Aorta (tissue), 5 donors: ENCODE measurements at regions not wholly inside any gene's neighbourhood (a gene's known extent, or its start where the extent isn't known, plus 50 kb on each side); places are given as distances from the start of the nearest gene placed in this dataset.

Source experiments
- ATAC-seq: fragments of 200-7000 bp; cut with Tn5 transposase; one replicate; pipeline ENCODE4 v1.9.1; 2022; ENCODE audit warnings: moderate library complexity; ENCODE audit not compliant: low FRiP score
- DNase-seq, 2 donors: peaks; one replicate each; pipeline ENCODE4 v3.0.0-alpha.2; 2020
- H3K27ac ChIP-seq, 2 donors: one replicate each; pipeline ENCODE4 v1.5.1; 2013; ENCODE audit warnings: low read length in 2 of 2, mild to moderate bottlenecking in 2 of 2, moderate library complexity in 2 of 2, control low read depth in 1 of 2, inconsistent platforms in 1 of 2, low read depth in 1 of 2
- H3K27me3 ChIP-seq, 2 donors: one replicate each; pipeline ENCODE4 v1.6.1; 2013; ENCODE audit warnings: control low read depth in 1 of 2, low read length in 1 of 2, mild to moderate bottlenecking in 1 of 2, moderate library complexity in 1 of 2; ENCODE audit not compliant: insufficient read depth in 2 of 2, control insufficient read depth in 1 of 2
- H3K36me3 ChIP-seq, 2 donors: one replicate each; pipeline ENCODE4 v1.6.1; 2013; ENCODE audit warnings: control low read depth in 1 of 2, low read length in 1 of 2, mild to moderate bottlenecking in 1 of 2; ENCODE audit not compliant: insufficient read depth in 2 of 2, control insufficient read depth in 1 of 2
- H3K4me1 ChIP-seq, 2 donors: one replicate each; pipeline ENCODE4 v1.6.1; 2013; ENCODE audit warnings: low read length in 2 of 2, control low read depth in 1 of 2, mild to moderate bottlenecking in 1 of 2, moderate library complexity in 1 of 2; ENCODE audit not compliant: insufficient read depth in 2 of 2, control insufficient read depth in 1 of 2
- H3K4me3 ChIP-seq, 2 donors: one replicate each; pipeline ENCODE4 v1.5.1; 2013; ENCODE audit warnings: low read length in 2 of 2, control low read depth in 1 of 2, mild to moderate bottlenecking in 1 of 2
- H3K9me3 ChIP-seq: one replicate; pipeline ENCODE4 v1.6.1; 2013; ENCODE audit warnings: mild to moderate bottlenecking, low read length; ENCODE audit not compliant: control insufficient read depth
- WGBS, 2 donors: extraction: QIAGEN DNeasy Blood & Tissue Kit; methylation state at CpG; one replicate each; pipeline ENCODE4 v1.1.7; 2013; 5-methylcytosine and 5-hydroxymethylcytosine counted together
- intact Hi-C, 2 donors: fragments of 100-400 bp; cut with DNase I; formaldehyde crosslinking; loops; one replicate each; pipeline versions ENCODE4 v1.14.2 to v1.15.0; 2022
- donor health status: healthy with polysubstance abuse.
- donor health status: Bipolar disorder and iron deficiency.
- donor health status: DM: no; HTN: no; CAD: no.
- donor health status: DM: no; HTN: no; CAD: no.
- donor health status: DM: yes; HTN: yes; CAD: no.

GRCh38 chr11:119889728-119890280, 160.8 kb upstream of the NECTIN1 start:
- H3K27me3 ChIP-seq = no peaks in the 10 kb centered on the region
- intact Hi-C loops = no loop called here
- ATAC-seq (no peak), DNase-seq (no peak)
- H3K9me3 ChIP-seq = no peaks in the 10 kb centered on the region
- 78 to 84% methylated on average over 4 of the region's 4 CpGs for WGBS, 2 donors
- H3K27ac ChIP-seq = no peak overlapping the region
- no peak overlapping the region for H3K4me3 ChIP-seq
- no peaks in the 10 kb centered on the region for H3K4me1 ChIP-seq
- no peaks in the 10 kb centered on the region for H3K36me3 ChIP-seq

- intact Hi-C loops = no loop called here
- Histone ChIP-seq H3K9me3 (no peaks in the 10 kb centered on the region), H3K27ac (no peak overlapping the region), H3K4me3 (no peak overlapping the region), H3K4me1 (no peaks in the 10 kb centered on the region), H3K27me3 (no peaks in the 10 kb centered on the region), H3K36me3 (no peaks in the 10 kb centered on the region)
- 92 to 93% methylated on average over 5 of the region's 5 CpGs for WGBS, 2 donors
- peak; percentile 10 for ATAC-seq
- DNase-seq = no peak
These were observed 160.1 kb upstream of the NECTIN1 start for GRCh38 chr11:119889111-119889510.

GRCh38 chr11:119888119-119888518, 159.1 kb upstream of the NECTIN1 start:
- Histone ChIP-seq H3K4me3 (no peak overlapping the region), H3K27ac (no peak overlapping the region), H3K9me3 (no peaks in the 10 kb centered on the region), H3K27me3 (no peaks in the 10 kb centered on the region), H3K4me1 (no peaks in the 10 kb centered on the region), H3K36me3 (no peaks in the 10 kb centered on the region)
- no peak for DNase-seq
- no peak for ATAC-seq
- intact Hi-C loops = no loop called here
- 32 to 47% methylated on average over 5 of the region's 5 CpGs for WGBS, 2 donors

GRCh38 chr11:119886667-119887230, 157.7 kb upstream of the NECTIN1 start:
- Histone ChIP-seq H3K27ac (no peak overlapping the region), H3K27me3 (no peaks in the 10 kb centered on the region), H3K9me3 (no peaks in the 10 kb centered on the region), H3K4me3 (no peak overlapping the region), H3K4me1 (no peaks in the 10 kb centered on the region), H3K36me3 (no peaks in the 10 kb centered on the region)
- intact Hi-C loops = no loop called here
- DNase-seq = no peak
- WGBS, 2 donors = 89 to 90% methylated on average over 11 of the region's 11 CpGs
- no peak for ATAC-seq

GRCh38 chr11:119885861-119886567, 157.0 kb upstream of the NECTIN1 start:
- Histone ChIP-seq H3K36me3 (no peaks in the 10 kb centered on the region), H3K4me3 (no peak overlapping the region), H3K27ac (no peak overlapping the region), H3K27me3 (no peaks in the 10 kb centered on the region), H3K9me3 (no peaks in the 10 kb centered on the region), H3K4me1 (no peaks in the 10 kb centered on the region)
- ATAC-seq (no peak), DNase-seq (no peak)
- WGBS, 2 donors = 69 to 80% methylated on average over 5 of the region's 5 CpGs
- intact Hi-C loops = no loop called here

GRCh38 chr11:119885067-119885466, 156.1 kb upstream of the NECTIN1 start:
- Histone ChIP-seq H3K27me3 (no peaks in the 10 kb centered on the region), H3K4me3 (no peak overlapping the region), H3K9me3 (no peaks in the 10 kb centered on the region), H3K36me3 (no peaks in the 10 kb centered on the region), H3K27ac (no peak overlapping the region), H3K4me1 (no peaks in the 10 kb centered on the region)
- ATAC-seq = no peak
- intact Hi-C loops = no loop called here
- WGBS, 2 donors = 76 to 80% methylated on average over 5 of the region's 5 CpGs
- DNase-seq = no peak

- intact Hi-C loops = no loop called here
- DNase-seq = no peak
These were observed 153.3 kb upstream of the NECTIN1 start for GRCh38 chr11:119882316-119882715.

GRCh38 chr11:119880873-119881272, 151.9 kb upstream of the NECTIN1 start:
- Histone ChIP-seq H3K4me3 (no peak overlapping the region), H3K27ac (no peak overlapping the region), H3K36me3 (no peaks in the 10 kb centered on the region), H3K9me3 (no peaks in the 10 kb centered on the region), H3K27me3 (no peaks in the 10 kb centered on the region), H3K4me1 (no peaks in the 10 kb centered on the region)
- WGBS, 2 donors = 60 to 63% methylated on average over 7 of the region's 7 CpGs
- DNase-seq = no peak
- intact Hi-C loops = no loop called here
- no peak for ATAC-seq

More at GRCh38 chr11:119882316-119882715, 153.3 kb upstream of the NECTIN1 start:
- H3K4me1 ChIP-seq = no peaks in the 10 kb centered on the region
- H3K4me3 ChIP-seq = no peak overlapping the region
- no peak for ATAC-seq
- 74 to 86% methylated on average over 4 of the region's 4 CpGs for WGBS, 2 donors
- H3K27ac ChIP-seq = no peak overlapping the region
- no peaks in the 10 kb centered on the region for H3K27me3 ChIP-seq
- no peaks in the 10 kb centered on the region for H3K36me3 ChIP-seq
- H3K9me3 ChIP-seq = no peaks in the 10 kb centered on the region

GRCh38 chr11:119880143-119880542, 151.1 kb upstream of the NECTIN1 start:
- no peaks in the 10 kb centered on the region for H3K27me3 ChIP-seq
- no peaks in the 10 kb centered on the region for H3K9me3 ChIP-seq
- H3K36me3 ChIP-seq = no peaks in the 10 kb centered on the region
- DNase-seq (no peak), ATAC-seq (no peak)
- 69 to 76% methylated on average over 4 of the region's 4 CpGs for WGBS, 2 donors
- intact Hi-C loops = no loop called here
- H3K27ac ChIP-seq = no peak overlapping the region
- no peaks in the 10 kb centered on the region for H3K4me1 ChIP-seq
- H3K4me3 ChIP-seq = no peak overlapping the region
